GM23248 (cell line): ENCODE measurements at regions not wholly inside any gene's neighbourhood (a gene's known extent, or its start where the extent isn't known, plus 50 kb on each side); places are given as distances from the start of the nearest gene placed in this dataset.

Experiments used
- EZH2 ChIP-seq: fragments of 200-600 bp; sonication (generic); IDR thresholded peaks from 2 replicates; pipeline ENCODE4 v1.6.1; 2018; ENCODE audit warnings: antibody characterized with exemption, mild to moderate bottlenecking; ENCODE audit not compliant: insufficient read depth, poor library complexity, severe bottlenecking
- EZH2phosphoT487 ChIP-seq: fragments of 200-600 bp; sonication (generic); IDR thresholded peaks from 2 replicates; pipeline ENCODE4 v1.6.1; 2018; ENCODE audit warnings: antibody characterized with exemption, moderate library complexity, mild to moderate bottlenecking, low read depth; ENCODE audit not compliant: insufficient read depth

DNA sequence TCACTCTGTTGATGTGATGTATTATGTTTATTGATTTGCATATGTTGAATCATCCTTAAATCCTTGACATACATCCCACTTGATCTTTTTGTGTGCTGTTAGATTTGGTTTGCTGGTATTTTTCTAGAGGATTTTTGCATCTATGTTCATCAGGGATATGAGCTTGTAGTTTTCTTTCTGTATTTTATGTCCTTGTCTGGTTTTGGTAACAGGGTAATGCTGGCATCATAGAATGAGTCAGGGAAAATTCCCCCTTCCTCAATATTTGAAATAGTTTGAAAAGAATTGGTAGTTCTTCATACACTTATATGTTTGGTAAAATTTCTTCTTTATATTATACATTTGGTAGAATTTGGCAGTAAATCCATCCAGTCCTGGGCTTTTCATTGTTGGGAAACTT is 89.4 kb upstream of the SLC13A1 start:
- no peak for TF ChIP-seq EZH2phosphoT487
- TF ChIP-seq EZH2 = no peak
